ENCODE measurements at regions not wholly inside any gene's neighbourhood (a gene's known extent, or its start where the extent isn't known, plus 50 kb on each side); places are given as distances from the start of the nearest gene placed in this dataset.

GRCh38 chr1:191498318-191498717, 659.9 kb upstream of the RGS18 start:
- H2BK120ac ChIP-seq (ENCODE audit: low read depth, low read length): no peak overlapping the region
- H4K5ac ChIP-seq (ENCODE audit: low read depth, low read length): no peak overlapping the region
- no peak overlapping the region for H4K8ac ChIP-seq (ENCODE audit: low read depth in 2 of 2, low read length in 2 of 2)
- DNase-seq: peak; percentile 30
- POLR2A ChIA-PET (ENCODE audit: unreplicated experiment): interaction anchor here (0.6 kb wide), 1 partner anchor 1112 kb away, joined by 3 read pairs; no protein-coding TSS in a partner anchor
- ATAC-seq (ENCODE audit: low read depth): no peak
- dilution Hi-C loops (cut with HindIII; ENCODE audit: low sequenced_read_pairs, unreplicated experiment) (no loop called here), intact Hi-C loops (cut with micrococcal nuclease) (no loop called here), in situ Hi-C loops (cut with MboI; ENCODE audit: low sequenced_read_pairs) (no loop called here)
- H4K20me1 ChIP-seq (ENCODE audit: insufficient read depth, low read length): no peaks in the 10 kb centered on the region
- no peak overlapping the region for H2BK20ac ChIP-seq (ENCODE audit: low read depth, low read length)
- no peaks in the 10 kb centered on the region for H3K79me1 ChIP-seq (ENCODE audit: low read depth in 1 of 2, low read length in 2 of 2)
- H3K4me3 ChIP-seq (ENCODE audit: insufficient read depth, low read depth, low read length): no peak overlapping the region
- H3K4ac ChIP-seq (ENCODE audit: low read depth, low read length): no peak overlapping the region
- no TSS peak for BruUV-seq (replicated peaks)
- H3K18ac ChIP-seq (ENCODE audit: low read depth, low read length): no peak overlapping the region
- no peak overlapping the region for H3K4me2 ChIP-seq (ENCODE audit: low read depth, low read length)
- no peak overlapping the region for H2AK5ac ChIP-seq (ENCODE audit: low read depth, low read length)
- no peak overlapping the region for H3K56ac ChIP-seq (ENCODE audit: extremely low read depth, insufficient read depth, low read length)
- TF ChIP-seq SMC3 (IDR thresholded peaks at IDR 0.05; ENCODE audit: low read depth, low read length) (no peak), MAFK (IDR thresholded peaks at IDR 0.05; ENCODE audit: low read depth, low read length) (no peak), RAD21 (IDR thresholded peaks at IDR 0.05; ENCODE audit: low read length) (no peak), BHLHE40 (IDR thresholded peaks at IDR 0.05; ENCODE audit: low read depth, low read length) (no peak), CEBPB (IDR thresholded peaks at IDR 0.05; ENCODE audit: low read depth, low read length) (no peak), MXI1 (IDR thresholded peaks at IDR 0.05; ENCODE audit: borderline replicate concordance, low read depth, low read length) (no peak), FOS (IDR thresholded peaks at IDR 0.05; ENCODE audit: low read depth, low read length) (no peak), RFX5 (IDR thresholded peaks at IDR 0.05; ENCODE audit: low read depth, low read length) (no peak)
- TF ChIP-seq, protein P1, sequence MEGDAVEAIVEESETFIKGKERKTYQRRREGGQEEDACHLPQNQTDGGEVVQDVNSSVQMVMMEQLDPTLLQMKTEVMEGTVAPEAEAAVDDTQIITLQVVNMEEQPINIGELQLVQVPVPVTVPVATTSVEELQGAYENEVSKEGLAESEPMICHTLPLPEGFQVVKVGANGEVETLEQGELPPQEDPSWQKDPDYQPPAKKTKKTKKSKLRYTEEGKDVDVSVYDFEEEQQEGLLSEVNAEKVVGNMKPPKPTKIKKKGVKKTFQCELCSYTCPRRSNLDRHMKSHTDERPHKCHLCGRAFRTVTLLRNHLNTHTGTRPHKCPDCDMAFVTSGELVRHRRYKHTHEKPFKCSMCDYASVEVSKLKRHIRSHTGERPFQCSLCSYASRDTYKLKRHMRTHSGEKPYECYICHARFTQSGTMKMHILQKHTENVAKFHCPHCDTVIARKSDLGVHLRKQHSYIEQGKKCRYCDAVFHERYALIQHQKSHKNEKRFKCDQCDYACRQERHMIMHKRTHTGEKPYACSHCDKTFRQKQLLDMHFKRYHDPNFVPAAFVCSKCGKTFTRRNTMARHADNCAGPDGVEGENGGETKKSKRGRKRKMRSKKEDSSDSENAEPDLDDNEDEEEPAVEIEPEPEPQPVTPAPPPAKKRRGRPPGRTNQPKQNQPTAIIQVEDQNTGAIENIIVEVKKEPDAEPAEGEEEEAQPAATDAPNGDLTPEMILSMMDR (conservative IDR thresholded peaks at IDR 0.05; ENCODE audit: low read depth, low read length): no peak
- H3K9me1 ChIP-seq (ENCODE audit: insufficient read depth, low read length): no peaks in the 10 kb centered on the region
- H3K9me3 ChIP-seq (ENCODE audit: control insufficient read depth, insufficient read depth, low read length): no peaks in the 10 kb centered on the region
- H2BK5ac ChIP-seq (ENCODE audit: low read depth, low read length, poor library complexity, severe bottlenecking): no peak overlapping the region
- no peaks in the 10 kb centered on the region for H3K27me3 ChIP-seq (ENCODE audit: control insufficient read depth, insufficient read depth, low read length)
- no peak overlapping the region for H4K91ac ChIP-seq (ENCODE audit: insufficient read depth, low read depth, low read length)
- H3K36me3 ChIP-seq (ENCODE audit: control insufficient read depth, insufficient read depth, low read length): no peaks in the 10 kb centered on the region
- no peaks in the 10 kb centered on the region for H3K4me1 ChIP-seq (ENCODE audit: control insufficient read depth, insufficient read depth, low read length)
- CTCF ChIA-PET: no interaction called here
- H3K23ac ChIP-seq (ENCODE audit: low read depth, low read length): no peak overlapping the region
- H3K9ac ChIP-seq (ENCODE audit: low read depth, low read length): no peak overlapping the region
- H3K27ac ChIP-seq (ENCODE audit: insufficient read depth, low read length): no peak overlapping the region
- no peak overlapping the region for H2BK15ac ChIP-seq (ENCODE audit: low read depth, low read length)
- no peak overlapping the region for H2AFZ ChIP-seq (replicated peaks; ENCODE audit: low read length, poor library complexity)
- no peak overlapping the region for H2AK9ac ChIP-seq (replicated peaks; ENCODE audit: low read depth, low read length, poor library complexity)
- H3K14ac ChIP-seq (replicated peaks; ENCODE audit: low read depth, low read length): no peak overlapping the region

Data from IMR-90 (cell line).